ENCODE measurements at regions not wholly inside any gene's neighbourhood (a gene's known extent, or its start where the extent isn't known, plus 50 kb on each side); places are given as distances from the start of the nearest gene placed in this dataset.

- no peak for DNase-seq
Observed at GRCh38 chr2:157164891-157165290, 92.6 kb upstream of the GALNT5 start.

DNA sequence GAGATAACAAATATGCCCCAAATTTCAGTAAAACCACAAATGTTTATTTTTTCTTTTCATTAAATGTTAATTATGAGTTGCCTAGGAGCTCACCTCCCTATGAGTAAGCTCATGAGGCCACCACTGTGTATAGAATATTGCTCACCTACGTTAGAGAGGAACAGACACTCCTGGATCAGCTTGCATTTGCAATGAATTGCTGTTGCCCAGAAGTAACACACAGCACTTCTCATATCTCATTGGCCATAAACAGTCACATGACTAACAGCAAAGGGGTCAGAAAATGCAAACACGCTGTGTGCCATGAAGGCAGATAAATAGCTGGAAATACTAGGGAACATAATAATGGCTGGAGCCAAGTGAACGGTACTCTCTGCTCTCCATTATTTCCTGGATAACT lies 89.0 kb upstream of the GALNT5 start:
- no peak for DNase-seq

DNA sequence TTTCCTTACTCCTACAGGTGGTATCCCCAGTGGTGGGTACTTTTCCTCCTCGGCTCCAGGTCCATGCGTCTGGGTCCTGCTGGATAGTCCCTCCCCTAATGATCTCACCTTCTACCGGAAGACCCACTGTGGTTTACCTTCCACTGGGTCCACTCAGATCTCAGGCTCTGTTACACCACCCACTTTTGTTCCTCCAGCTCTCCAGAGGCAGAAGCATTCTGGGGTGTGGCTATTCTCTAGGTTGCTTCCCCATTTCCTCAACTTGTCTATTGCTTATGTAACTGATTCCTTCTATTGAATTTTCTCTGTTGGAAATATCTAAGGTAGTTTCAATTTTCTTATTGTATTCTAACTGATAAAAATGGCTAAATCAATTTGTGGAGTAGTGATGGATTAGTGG lies 87.6 kb upstream of the GALNT5 start:
- no peak for DNase-seq

- no peak for DNase-seq
Observed at GRCh38 chr2:157170299-157170698, 87.2 kb upstream of the GALNT5 start.

DNA sequence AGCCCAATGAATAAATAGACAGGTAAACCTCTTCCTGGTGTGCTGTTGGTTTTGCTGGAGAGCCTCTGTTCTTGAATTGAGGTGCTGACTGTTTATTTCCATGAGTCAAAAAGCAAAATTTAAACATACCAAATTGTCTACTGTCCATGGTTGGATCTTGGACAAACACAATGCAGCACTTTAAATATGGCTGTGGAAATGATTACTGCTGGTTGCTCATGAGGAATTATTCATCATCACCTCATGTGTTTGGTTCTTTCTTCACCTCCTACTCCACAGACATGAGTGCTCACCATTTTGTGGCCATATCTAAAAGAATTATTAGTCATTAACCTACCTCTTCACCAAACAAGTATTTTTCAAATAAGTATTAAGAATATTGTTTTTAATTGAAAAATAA lies 85.3 kb upstream of the GALNT5 start:
- no peak for DNase-seq

GRCh38 chr2:157172866-157173578 lies 84.5 kb upstream of the GALNT5 start:
- no peak for DNase-seq

DNA sequence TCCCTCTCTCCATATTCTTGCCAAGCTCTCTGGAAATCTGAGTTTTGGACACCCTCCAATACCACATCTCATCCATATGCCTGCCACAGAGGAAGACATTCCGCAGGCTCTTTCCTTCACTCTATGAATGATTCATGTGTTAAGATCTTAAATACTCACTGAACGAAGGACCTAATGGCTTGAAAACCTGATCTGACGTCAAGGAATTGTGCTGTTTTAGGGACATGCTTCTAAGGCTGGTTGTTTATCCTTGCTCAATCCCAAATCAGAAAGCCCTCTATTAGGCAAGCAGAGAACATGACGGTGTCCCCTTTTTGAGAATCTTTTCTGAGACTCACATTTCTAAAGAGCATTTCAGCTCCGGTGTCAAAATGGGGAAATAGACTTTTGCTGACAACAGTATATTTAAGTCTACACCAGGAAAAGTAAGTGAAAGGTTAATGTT lies 83.7 kb upstream of the GALNT5 start:
- no peak for DNase-seq

DNA sequence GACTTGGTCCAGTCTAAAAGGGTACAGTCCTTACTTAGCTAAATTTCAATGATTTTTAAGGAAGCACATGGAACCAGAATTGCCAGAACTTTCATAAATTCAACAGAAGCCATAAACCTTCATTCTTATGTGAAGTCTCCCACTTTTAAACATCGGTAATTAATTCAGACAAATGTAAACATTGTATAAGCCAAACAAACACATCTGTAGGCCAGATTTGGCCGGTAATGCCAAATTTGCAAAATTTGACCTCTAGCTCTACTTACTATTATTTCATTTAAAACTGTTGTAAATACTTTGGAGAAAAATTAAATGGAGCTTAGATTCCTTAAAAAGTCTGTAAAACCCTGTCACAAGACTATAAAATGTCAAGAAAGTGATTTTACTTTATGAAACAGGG lies 83.2 kb upstream of the GALNT5 start:
- no peak for DNase-seq

DNA sequence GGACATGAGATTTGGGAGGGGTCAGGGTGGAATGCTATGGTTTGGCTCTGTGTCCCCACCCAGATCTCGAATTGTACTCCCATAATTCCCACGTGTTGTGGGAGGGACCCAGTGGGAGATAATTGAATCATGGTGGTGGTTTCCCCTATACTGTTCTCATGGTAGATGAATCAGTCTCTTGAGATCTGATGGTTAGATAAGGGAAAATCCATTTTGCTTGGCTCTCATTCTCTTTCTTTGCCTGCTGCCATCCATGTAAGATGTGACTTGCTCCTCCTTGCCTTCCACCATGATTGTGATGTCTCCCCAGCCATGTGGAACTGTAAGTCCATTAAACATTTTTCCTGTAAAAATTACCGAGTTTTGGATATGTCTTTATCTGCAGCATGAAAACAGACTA lies 80.9 kb upstream of the GALNT5 start:
- DNase-seq = no peak

DNA sequence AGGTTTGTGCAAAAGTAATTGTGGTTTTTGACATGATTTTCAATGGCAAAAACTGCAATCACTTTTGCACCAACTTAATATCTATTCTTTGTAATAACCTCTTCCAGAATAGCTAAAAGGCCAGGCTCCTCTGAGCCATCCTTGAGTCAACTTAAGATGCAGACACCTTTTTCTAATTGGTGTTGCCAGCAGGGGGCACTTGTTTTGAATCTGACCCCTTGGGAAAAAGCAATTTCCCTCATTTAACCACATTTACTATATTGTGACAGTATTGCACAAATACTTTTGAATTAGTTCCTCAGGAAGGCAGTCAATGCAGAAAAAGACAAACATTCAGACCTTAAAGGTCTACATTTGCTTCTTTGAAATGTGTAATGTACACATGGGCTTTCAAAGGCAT lies 78.6 kb upstream of the GALNT5 start:
- no peak for DNase-seq

DNA sequence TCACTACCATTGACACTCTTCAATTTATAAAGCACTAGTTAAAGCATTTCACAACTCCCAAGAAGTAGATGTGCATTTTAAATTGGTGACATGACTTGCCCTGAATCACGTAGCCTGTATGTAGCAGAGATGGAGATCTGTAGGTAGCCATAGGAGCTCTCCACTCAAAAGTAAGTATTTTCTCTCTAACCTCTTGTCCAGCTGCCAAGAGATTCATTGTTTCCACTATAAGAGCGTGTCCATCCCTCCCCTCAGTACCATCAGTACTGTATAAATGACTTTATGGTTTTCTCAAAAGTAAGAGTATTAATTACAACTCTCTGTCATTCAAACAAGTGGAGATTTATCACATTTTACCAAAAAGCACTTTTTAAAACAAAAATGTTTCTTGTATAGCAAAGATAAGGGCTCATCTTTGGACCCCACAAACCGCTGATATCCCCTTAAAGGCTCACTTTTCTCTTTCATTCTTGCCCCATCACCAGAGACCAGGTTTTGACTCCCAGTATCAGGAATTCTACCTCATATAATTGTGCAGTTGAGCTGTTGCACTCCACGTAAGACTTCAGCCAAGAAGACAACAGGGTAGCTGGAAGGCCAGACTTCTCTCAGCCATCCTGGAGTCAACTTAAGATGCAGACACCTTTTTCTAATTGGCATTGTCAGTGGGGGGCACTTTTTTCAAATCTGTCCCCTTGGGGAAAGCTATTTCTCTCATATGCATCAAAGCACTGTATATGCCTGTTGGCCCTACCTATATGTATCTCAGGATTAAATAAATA lies 78.0 kb upstream of the GALNT5 start:
- DNase-seq = no peak

DNA sequence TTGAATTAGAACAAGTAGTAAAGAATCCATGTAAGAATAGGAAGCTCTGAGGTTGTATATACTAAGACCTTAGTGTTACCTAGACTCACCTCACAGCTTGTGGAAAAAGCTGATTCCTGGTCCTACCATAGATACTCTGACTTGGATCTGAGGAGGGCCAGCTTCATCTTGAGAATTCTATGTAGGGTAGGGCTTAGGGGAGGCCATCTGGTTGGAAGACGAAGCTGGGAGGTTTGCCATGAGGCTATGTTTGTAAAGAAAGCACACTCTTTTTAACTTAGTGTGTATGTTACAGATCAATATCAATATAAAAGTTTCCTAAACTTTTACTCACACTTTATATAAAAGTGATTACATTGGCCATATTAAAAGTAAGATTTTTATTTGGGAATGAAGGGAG lies 77.1 kb upstream of the GALNT5 start:
- DNase-seq = no peak

- no peak for DNase-seq
Observed at GRCh38 chr2:157181234-157181633, 76.3 kb upstream of the GALNT5 start.

GRCh38 chr2:157182204-157182709 lies 75.2 kb upstream of the GALNT5 start:
- DNase-seq = no peak

DNA sequence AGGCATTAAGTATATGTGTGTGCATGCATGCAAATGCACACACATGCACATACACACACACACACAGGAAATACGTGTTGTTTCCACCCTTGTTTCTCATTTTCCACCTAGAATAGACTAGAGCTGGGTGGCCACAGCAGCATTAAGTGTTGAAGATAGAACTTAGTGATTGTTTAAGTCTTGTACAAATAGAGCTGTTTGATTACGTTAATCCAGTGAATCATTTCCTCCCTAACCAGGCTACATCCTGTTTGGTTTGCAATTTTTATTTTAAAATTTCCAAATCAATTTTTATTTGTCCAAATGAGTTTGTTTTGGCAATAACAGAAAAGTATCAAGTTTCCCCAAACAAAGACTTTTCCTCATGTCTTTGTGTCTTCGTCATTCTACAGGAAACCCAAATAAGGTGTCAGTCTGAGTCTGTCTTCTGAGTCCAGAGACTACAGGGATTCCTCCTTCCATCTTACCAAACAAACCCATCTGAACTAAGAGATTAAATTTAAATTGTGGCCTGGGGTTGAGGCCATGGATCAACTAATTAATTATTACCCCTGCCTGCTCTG lies 74.6 kb upstream of the GALNT5 start:
- peak; percentile 4 for DNase-seq

DNA sequence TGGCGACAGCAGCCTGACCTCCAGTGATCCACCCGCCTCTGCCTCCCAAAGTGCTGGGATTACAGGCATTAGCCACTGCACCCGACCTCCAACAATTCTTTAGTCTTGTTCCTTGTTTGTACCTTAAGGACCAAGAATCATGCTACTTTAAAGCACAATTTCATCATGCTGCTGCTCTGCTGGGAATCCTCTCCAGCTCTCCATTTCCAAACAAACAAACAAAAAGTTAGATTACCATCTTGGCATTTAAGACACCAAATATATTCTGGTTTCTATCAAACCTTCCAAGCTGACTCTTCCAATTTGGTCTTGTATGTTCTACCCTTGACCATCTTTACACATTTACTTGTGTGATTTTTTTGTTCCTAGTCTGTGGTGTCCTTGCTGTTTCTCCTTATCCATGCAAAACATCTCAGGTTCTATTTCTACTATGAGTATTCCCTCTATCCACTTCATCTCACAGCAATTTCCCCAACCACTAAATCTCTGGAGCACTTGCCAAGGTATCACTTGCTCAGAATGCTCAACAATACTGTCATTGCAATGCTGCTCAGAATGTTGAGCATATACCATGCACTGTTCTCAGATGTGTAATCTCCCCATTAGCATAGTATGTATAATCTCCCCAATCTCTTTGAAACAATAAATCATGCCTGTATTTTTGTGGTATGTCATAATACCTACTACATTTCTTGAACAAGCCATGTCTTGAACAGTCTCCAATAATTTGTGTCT lies 73.2 kb upstream of the GALNT5 start:
- no peak for DNase-seq

- DNase-seq = no peak
Observed at GRCh38 chr2:157185476-157186227, 71.9 kb upstream of the GALNT5 start.

DNA sequence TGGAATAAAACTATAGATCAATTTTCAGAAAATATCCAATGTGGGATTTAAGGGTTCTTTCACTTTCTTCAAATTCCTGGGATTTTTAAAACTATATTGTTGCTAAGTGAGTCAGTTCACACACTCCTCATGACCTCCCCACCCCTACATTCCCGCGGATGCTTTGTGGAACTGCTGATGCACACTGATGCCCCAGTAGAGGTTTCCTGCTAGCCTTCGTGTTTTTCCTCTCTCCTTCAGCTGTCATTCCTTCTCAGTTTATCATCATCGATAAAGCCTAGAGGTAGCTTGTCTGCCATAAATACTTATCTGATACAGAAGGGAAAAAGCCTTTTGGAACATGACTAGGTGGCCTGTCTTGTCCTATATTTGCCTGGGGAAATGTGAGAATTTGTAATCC lies 67.4 kb upstream of the GALNT5 start:
- no peak for DNase-seq

GRCh38 chr2:157191186-157191585 lies 66.3 kb upstream of the GALNT5 start:
- DNase-seq = no peak

- no peak for DNase-seq
Observed at GRCh38 chr2:157192445-157193423, 64.8 kb upstream of the GALNT5 start.

DNA sequence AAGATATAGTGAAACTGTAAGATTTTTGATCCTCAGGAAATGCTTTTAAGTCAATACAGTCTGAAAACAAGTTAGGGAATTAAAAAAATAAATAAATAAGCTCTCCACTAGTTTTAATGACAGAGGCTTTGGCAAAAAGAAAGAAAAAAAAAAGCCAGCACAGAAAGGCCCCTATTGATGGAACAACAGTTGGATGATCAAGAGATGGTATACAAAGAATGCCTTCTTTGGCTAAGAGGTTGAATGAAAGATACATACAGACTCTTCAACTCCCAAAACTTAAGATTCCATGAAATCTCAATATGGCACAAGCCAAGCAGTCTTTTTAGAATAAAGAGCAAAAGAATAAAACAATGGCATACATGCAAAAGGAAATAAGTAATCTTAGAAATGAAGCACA lies 64.0 kb upstream of the GALNT5 start:
- DNase-seq = no peak

All from CD4-positive, alpha-beta T cell treated with Interleukin-4 for 4 hours (primary cell).